Testis (tissue), 2 donors: ENCODE measurements at regions not wholly inside any gene's neighbourhood (a gene's known extent, or its start where the extent isn't known, plus 50 kb on each side); places are given as distances from the start of the nearest gene placed in this dataset.

Experiments
- POLR2A ChIP-seq: fragments of 450-650 bp; IDR thresholded peaks from one replicate; pipeline ENCODE4 v1.6.1; 2017; ENCODE audit warnings: antibody characterized with exemption, mild to moderate bottlenecking, moderate library complexity
- TF ChIP-seq, protein P1 (sequence below), 3 experiments: fragments of 450-650 bp in 2 of 3; fragments of 200-600 bp in 1 of 3; sonication (generic) in 1 of 3; IDR thresholded peaks; one replicate each; pipeline ENCODE4 v1.5.1; 2016 to 2019; ENCODE audit warnings: antibody characterized with exemption in 3 of 3, mild to moderate bottlenecking in 2 of 3, moderate library complexity in 1 of 3

- TF ChIP-seq, protein P1, sequence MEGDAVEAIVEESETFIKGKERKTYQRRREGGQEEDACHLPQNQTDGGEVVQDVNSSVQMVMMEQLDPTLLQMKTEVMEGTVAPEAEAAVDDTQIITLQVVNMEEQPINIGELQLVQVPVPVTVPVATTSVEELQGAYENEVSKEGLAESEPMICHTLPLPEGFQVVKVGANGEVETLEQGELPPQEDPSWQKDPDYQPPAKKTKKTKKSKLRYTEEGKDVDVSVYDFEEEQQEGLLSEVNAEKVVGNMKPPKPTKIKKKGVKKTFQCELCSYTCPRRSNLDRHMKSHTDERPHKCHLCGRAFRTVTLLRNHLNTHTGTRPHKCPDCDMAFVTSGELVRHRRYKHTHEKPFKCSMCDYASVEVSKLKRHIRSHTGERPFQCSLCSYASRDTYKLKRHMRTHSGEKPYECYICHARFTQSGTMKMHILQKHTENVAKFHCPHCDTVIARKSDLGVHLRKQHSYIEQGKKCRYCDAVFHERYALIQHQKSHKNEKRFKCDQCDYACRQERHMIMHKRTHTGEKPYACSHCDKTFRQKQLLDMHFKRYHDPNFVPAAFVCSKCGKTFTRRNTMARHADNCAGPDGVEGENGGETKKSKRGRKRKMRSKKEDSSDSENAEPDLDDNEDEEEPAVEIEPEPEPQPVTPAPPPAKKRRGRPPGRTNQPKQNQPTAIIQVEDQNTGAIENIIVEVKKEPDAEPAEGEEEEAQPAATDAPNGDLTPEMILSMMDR (IDR thresholded peaks at IDR 0.05), result no peak
- TF ChIP-seq POLR2A, result no peak
Measured at GRCh38 chr3:27885641-27886040, 163.5 kb upstream of the EOMES start.
